HG02852 (cell line): ENCODE measurements at regions not wholly inside any gene's neighbourhood (a gene's known extent, or its start where the extent isn't known, plus 50 kb on each side); places are given as distances from the start of the nearest gene placed in this dataset.
"Not testable (repeated sequence)": the region's sequence is repeated elsewhere in the genome, so short reads cannot be mapped to it uniquely, and the experiment has no call there.

ENCODE experiments used
- ATAC-seq: cut with Tn5 transposase; IDR thresholded peaks from one replicate; pipeline ENCODE4 v1.9.1; 2021; ENCODE audit warnings: mild to moderate bottlenecking, moderate library complexity; ENCODE audit not compliant: unreplicated experiment

- no peak for ATAC-seq
Measured at GRCh38 chr1:101465941-101466340, 229.1 kb downstream of the S1PR1 start.

DNA sequence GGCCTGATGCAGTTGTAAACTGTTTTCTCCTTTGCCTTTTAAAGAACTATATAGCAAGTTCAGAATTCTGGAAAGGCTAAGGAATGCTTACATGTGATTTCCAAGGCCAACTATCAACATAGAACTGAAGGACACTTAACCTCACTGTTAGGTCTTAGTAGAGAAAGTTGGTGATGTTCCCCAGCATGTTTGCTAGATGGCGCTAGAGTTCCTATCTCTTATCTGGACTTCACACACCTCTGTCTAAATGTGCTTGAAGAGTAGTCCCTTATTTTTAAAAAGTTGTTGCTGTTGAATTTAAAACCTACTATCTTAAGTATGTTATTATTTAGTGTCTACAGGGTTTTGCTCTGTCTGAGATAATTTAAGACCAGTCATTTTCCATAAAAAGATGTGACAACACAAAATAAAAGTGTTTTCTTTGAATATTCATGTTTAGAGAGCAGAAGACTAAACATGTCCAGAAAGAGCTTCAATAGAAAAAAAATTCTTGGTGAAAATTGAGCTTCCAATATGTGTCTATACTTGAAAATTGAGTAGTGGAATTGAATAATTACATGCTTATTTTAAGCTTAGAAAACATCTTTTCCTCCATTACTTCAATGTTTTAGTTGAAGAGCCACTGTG is 237.3 kb downstream of the S1PR1 start:
- ATAC-seq: no peak

DNA sequence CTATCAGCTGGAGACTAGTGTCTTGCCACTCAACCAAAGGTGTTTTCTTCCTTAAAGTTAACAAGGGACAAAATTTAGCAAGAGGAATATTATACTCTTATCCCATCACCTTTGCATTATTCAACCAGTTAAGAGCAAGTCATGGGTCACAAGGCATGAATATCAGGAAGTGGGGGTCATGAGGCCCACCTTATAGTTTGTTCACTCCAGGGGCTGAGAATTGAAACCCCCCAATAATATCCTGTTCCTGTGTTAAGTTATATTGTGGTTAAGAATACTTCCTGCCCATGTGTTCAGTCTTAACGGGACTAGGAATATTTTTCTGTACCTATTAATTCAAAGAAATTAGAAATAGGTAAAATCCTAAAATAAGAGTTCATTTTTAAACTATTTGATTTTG is 239.7 kb downstream of the S1PR1 start:
- ATAC-seq: no peak

DNA sequence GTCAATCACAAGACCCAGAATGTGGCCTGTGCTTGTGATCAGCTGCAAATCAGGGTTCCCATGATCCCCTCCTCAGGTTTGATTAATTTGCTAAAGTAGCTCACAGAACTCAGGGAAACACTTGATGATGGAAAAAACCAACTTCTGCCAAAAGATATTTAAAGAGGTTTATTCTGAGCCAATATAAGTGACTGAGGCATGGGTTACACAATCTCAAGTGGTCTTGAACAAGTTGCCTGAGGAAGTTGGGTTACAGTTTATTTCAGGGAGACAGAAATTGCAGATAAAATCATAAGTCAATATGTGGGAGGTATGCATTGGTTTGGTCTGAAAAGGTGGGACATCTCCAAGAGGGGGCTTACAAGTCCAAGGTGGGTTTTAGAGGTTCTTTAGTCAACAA is 243.1 kb downstream of the S1PR1 start:
- no peak for ATAC-seq

- ATAC-seq: no peak
Measured at GRCh38 chr1:101482306-101482705, 245.5 kb downstream of the S1PR1 start.

- ATAC-seq: no peak
Measured at GRCh38 chr1:101483982-101484688, 247.3 kb downstream of the S1PR1 start.

- ATAC-seq: no peak
Measured at GRCh38 chr1:101484689-101485338, 248.0 kb downstream of the S1PR1 start.

GRCh38 chr1:101485712-101486111 is 248.9 kb downstream of the S1PR1 start:
- ATAC-seq: no peak

DNA sequence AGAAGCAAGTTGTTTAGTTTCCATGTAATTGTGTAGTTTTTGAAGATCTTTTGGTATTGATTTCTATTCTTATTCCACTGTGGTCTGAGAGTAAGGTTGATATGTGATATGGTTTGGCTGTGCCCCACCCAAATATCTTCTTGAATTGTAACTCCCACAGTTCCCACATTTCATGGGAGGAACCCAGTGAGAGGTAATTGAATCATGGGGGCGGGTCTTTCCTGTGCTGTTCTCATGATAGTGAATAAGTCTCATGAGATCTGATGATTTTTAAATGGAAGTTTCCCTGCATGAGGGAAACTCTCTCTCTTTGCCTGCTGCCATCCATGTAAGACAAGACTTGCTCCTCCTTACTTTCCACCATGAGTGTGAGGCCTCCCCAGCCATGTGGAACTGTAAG is 255.3 kb downstream of the S1PR1 start:
- ATAC-seq: not testable (repeated sequence)

DNA sequence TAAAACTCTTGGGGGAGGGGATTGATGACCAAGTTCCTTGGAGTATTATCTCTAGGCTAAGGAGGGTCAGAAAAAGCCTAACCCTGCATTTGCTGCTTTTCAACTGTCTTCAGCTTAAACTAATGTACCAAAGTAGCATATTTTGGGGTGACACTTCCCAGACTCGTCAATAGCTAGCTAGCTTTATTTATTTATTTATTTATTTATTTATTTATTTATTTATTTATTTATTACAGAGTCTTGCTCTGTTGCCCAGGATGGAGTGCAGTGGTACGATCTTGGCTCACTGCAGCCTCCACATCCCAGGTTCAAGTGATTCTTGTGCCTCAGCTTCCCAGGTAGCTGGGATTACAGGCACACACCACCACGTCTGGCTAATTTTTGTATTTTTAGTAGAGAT is 257.1 kb downstream of the S1PR1 start:
- ATAC-seq: not testable (repeated sequence)

GRCh38 chr1:101496109-101496508 is 259.3 kb downstream of the S1PR1 start:
- no peak for ATAC-seq

GRCh38 chr1:101497881-101498559 is 261.2 kb downstream of the S1PR1 start:
- ATAC-seq: no peak

DNA sequence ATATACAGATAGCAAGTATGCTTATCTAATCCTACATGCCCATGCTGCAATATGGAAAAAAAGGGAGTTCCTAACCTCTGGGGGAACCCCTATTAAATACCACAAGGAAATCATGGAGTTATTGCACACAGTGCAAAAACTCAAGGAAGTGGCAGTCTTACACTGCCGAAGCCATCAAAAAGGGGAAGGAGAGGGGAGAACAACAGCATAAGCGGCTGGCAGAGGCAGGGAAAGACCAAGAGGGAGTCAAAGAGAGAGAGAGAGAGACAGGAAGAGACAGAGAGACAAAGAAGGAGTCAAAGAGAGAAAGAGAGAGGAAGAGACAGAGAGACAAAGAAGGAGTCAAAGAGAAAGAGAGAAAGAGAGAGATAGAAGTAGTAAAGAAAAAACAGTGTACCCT is 267.3 kb downstream of the S1PR1 start:
- ATAC-seq: not testable (repeated sequence)

DNA sequence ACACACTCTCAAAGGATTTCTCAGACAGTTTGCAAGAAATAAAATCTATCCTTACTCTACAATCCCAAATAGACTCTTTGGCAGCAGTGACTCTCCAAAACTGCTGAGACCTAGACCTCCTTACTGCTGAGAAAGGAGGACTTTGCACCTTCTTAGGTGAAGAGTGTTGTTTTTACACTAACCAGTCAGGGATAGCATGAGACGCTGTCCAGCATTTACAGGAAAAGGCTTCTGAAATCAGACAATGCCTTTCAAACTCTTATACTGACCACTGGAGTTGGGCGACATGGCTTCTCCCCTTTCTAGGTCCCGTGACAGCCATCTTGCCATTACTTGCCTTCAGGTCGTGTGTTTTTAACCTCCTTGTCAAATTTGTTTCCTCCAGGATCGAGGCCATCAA is 268.4 kb downstream of the S1PR1 start:
- ATAC-seq: not testable (repeated sequence)

GRCh38 chr1:101506541-101507164 is 269.8 kb downstream of the S1PR1 start:
- ATAC-seq: peak; percentile 85

DNA sequence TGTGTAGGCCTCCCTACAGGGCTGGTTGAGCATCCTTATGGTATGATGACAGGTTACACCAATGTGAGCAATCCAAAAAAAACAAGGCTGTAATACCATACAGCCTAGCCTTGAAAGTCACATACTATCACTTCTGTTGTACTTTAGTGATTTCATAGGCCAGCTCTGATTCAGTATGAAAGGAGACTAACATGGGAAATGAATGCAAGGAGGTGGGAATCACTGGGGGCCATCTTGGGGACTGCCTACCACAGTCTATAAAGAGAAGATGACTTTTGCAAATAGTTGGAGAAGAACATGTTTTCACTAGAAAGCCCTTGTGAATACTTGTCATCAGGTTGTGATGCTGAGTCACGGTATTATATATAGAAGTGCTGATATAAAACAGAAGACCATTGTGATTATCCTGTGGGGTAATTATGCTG is 270.7 kb downstream of the S1PR1 start:
- no peak for ATAC-seq

GRCh38 chr1:101508913-101509312 is 272.1 kb downstream of the S1PR1 start:
- no peak for ATAC-seq

DNA sequence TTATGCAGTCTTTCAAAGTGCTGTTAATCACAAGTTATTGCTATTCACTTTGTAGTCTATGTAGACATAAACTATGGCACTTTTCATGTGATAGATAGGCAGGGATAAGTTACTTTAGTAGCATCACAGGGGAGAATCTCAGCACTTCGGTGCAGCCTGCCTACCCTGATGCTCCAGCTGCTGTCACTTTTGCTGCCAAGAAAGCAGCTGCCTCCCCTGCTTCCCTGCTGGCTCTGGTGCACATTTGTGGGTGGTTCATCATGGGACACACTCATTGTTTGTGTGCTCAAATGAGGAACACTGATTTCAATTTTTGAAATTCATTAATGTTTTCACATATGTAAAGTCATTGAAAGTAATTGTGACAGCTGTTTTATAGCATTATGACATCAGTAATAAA is 272.6 kb downstream of the S1PR1 start:
- no peak for ATAC-seq

GRCh38 chr1:101511202-101511891 is 274.5 kb downstream of the S1PR1 start:
- ATAC-seq: no peak

- ATAC-seq: peak; percentile 95
Measured at GRCh38 chr1:101520302-101520701, 283.5 kb downstream of the S1PR1 start.

DNA sequence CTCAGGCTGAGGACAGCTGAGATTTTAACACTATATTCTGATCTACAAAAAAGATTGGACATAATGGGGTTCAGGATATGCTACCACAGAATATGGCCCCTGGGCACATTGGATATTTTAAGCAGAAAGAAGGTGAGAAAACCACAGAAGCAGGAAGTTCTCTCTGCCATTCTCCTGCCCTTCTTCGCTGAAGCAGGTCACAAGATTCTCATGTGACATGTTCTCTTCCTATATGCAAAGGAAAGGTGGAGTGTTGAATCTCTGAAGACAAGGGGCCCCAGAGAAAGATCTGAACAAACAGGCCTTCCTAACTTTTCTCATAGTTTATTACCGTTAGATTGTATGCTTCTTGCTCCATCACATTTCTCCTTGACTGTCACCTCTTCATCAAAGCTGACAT is 285.7 kb downstream of the S1PR1 start:
- ATAC-seq: no peak
